Endothelial cell of umbilical vein (primary cell): ENCODE measurements at regions not wholly inside any gene's neighbourhood (a gene's known extent, or its start where the extent isn't known, plus 50 kb on each side); places are given as distances from the start of the nearest gene placed in this dataset.

Source experiments
- BruUV-seq: library from RNA; stranded (reverse); fragments of 400-500 nt; replicated peaks from 2 replicates; lab custom pipeline; 2021; lab: Mats Ljungman, UMichigan
- CTCF ChIA-PET: fragments of 300-600, 350-600 bp; sonication (Branson Sonifier 250); formaldehyde crosslinking; loops from one replicate; lab custom pipeline; 2021; ENCODE audit warnings: antibody characterized with exemption, inconsistent platforms; lab: Charles Lee
- POLR2A ChIA-PET: fragments of 300-600, 350-600 bp; sonication (Branson Sonifier 250); formaldehyde crosslinking; loops from one replicate; lab custom pipeline; 2021; ENCODE audit warnings: antibody characterized with exemption, inconsistent platforms; lab: Charles Lee
- DNase-seq: peaks from one replicate; pipeline ENCODE4 v3.0.0-alpha.2; 2011; ENCODE audit warnings: low read depth, low spot score
- FAIRE-seq: peaks from 2 replicates; lab custom pipeline; 2011; peaks lifted over from hg19 to GRCh38; lab: Jason Lieb, UNC
- H2AFZ ChIP-seq: 2 replicates; pipeline ENCODE4 v1.6.0; 2012; ENCODE audit warnings: low read depth, low read length, control low read depth, inconsistent platforms
- H3K27ac ChIP-seq: 2 replicates; pipeline ENCODE4 v1.5.1; 2011; ENCODE audit warnings: low read depth, mild to moderate bottlenecking, control low read depth, low read length, moderate library complexity; ENCODE audit not compliant: insufficient read depth
- H3K27me3 ChIP-seq, 2 experiments: 2 replicates each; pipeline versions ENCODE4 v1.6.0 to v1.6.1; 2011; ENCODE audit warnings: low read length in 2 of 2, mixed read lengths in 1 of 2; ENCODE audit not compliant: control insufficient read depth in 2 of 2, insufficient read depth in 2 of 2
- H3K36me3 ChIP-seq, 2 experiments: 2 replicates in 1 of 2; 3 replicates in 1 of 2; pipeline ENCODE4 v1.5.1; 2011; ENCODE audit warnings: low read length in 2 of 2, mild to moderate bottlenecking in 1 of 2, moderate library complexity in 1 of 2; ENCODE audit not compliant: control insufficient read depth in 2 of 2, insufficient read depth in 2 of 2; ENCODE audit errors: extremely low read depth in 1 of 2
- H3K4me1 ChIP-seq: 3 replicates; pipeline ENCODE4 v1.5.1; 2011; ENCODE audit warnings: mild to moderate bottlenecking, low read length; ENCODE audit not compliant: control insufficient read depth, insufficient read depth; ENCODE audit errors: extremely low read depth
- H3K4me2 ChIP-seq: 2 replicates; pipeline ENCODE4 v1.6.1; 2011; ENCODE audit warnings: low read length, control low read depth, mixed read lengths; ENCODE audit not compliant: insufficient read depth
- H3K4me3 ChIP-seq, 3 experiments: fragments of 200-600 bp in 1 of 3; sonication (generic), shearing (Covaris generic) in 1 of 3; replicated peaks in 1 of 3; 2 replicates each; pipeline ENCODE4 v1.5.1; 2011 to 2016; ENCODE audit warnings: control low read depth in 3 of 3, low read length in 3 of 3, mild to moderate bottlenecking in 2 of 3, inconsistent platforms in 1 of 3, low read depth in 1 of 3, moderate library complexity in 1 of 3; ENCODE audit not compliant: insufficient read depth in 1 of 3
- H3K79me2 ChIP-seq: 2 replicates; pipeline ENCODE4 v1.6.0; 2012; ENCODE audit warnings: low read length, inconsistent platforms; ENCODE audit not compliant: control insufficient read depth, insufficient read depth
- H3K9ac ChIP-seq: replicated peaks from 2 replicates; pipeline ENCODE3; 2011; ENCODE audit warnings: low read length, control low read depth; ENCODE audit not compliant: insufficient read depth; ENCODE audit errors: extremely low read depth
- H3K9me1 ChIP-seq: replicated peaks from 3 replicates; pipeline ENCODE4 v1.6.0; 2011; ENCODE audit warnings: mild to moderate bottlenecking, low read length; ENCODE audit not compliant: control insufficient read depth, insufficient read depth; ENCODE audit errors: extremely low read depth
- H3K9me3 ChIP-seq: replicated peaks from 2 replicates; pipeline ENCODE4 v1.5.1; 2012; ENCODE audit warnings: low read length, inconsistent platforms; ENCODE audit not compliant: control insufficient read depth, insufficient read depth
- H4K20me1 ChIP-seq: replicated peaks from 2 replicates; pipeline ENCODE3; 2011; ENCODE audit warnings: mild to moderate bottlenecking, low read length; ENCODE audit not compliant: control insufficient read depth, insufficient read depth; ENCODE audit errors: extremely low read depth
- CTCF ChIP-seq, 2 donors: IDR thresholded peaks; 1 replicate in 1 of 2; 2 replicates in 1 of 2; pipeline ENCODE4 v1.5.1; 2011; ENCODE audit warnings: low read length in 2 of 2, mild to moderate bottlenecking in 2 of 2, moderate library complexity in 2 of 2, control low read depth in 1 of 2, inconsistent platforms in 1 of 2, low read depth in 1 of 2; ENCODE audit not compliant: insufficient read depth in 1 of 2; ENCODE audit errors: extremely low read depth in 1 of 2
- EZH2 ChIP-seq: IDR thresholded peaks from 2 replicates; pipeline ENCODE4 v1.6.1; 2012; ENCODE audit warnings: borderline replicate concordance, low read depth, mild to moderate bottlenecking, moderate library complexity, low read length, inconsistent platforms; ENCODE audit not compliant: severe bottlenecking
- FOS ChIP-seq: IDR thresholded peaks from 2 replicates; pipeline ENCODE4 v1.6.1; 2011; ENCODE audit warnings: mild to moderate bottlenecking, low read length, moderate library complexity, borderline replicate concordance; ENCODE audit not compliant: insufficient read depth
- GATA2 ChIP-seq: IDR thresholded peaks from 2 replicates; pipeline ENCODE4 v1.7.0; 2011; ENCODE audit warnings: low read depth, mild to moderate bottlenecking, moderate library complexity, mixed read lengths, low read length; ENCODE audit not compliant: insufficient read length, insufficient read depth
- JUN ChIP-seq: IDR thresholded peaks from 2 replicates; pipeline ENCODE4 v1.6.1; 2011; ENCODE audit warnings: borderline replicate concordance, low read depth; ENCODE audit not compliant: insufficient read length, insufficient read depth
- MAX ChIP-seq: IDR thresholded peaks from 2 replicates; pipeline ENCODE4 v1.6.1; 2011; ENCODE audit not compliant: insufficient read depth, insufficient read length
- MYC ChIP-seq: IDR thresholded peaks from one replicate; pipeline ENCODE4 v1.6.1; 2011; ENCODE audit warnings: mild to moderate bottlenecking, low read depth, low read length
- POLR2A ChIP-seq: IDR thresholded peaks from 2 replicates; pipeline ENCODE4 v1.6.1; 2012; ENCODE audit warnings: low read depth, mild to moderate bottlenecking, control low read depth, low read length
- POLR2AphosphoS5 ChIP-seq: IDR thresholded peaks from 2 replicates; pipeline ENCODE4 v1.6.1; 2012; ENCODE audit warnings: low read depth, mild to moderate bottlenecking, control low read depth, low read length, moderate library complexity; ENCODE audit not compliant: insufficient read depth
- dilution Hi-C: fragments of 300-500 bp; cut with MboI; formaldehyde crosslinking; loops from one replicate; pipeline ENCODE4 v1.15.0; 2019; ENCODE audit warnings: low sequenced_read_pairs; ENCODE audit not compliant: extremely low pct_ligation_motif_present
- intact Hi-C: fragments of 100-400 bp; cut with micrococcal nuclease; formaldehyde crosslinking; loops from one replicate; pipeline ENCODE4 v1.10.0; 2022

- Histone ChIP-seq H3K4me2 (no peak overlapping the region), H3K36me3 (no peaks in the 10 kb centered on the region), H3K27ac (no peak overlapping the region), H3K9me1 (no peaks in the 10 kb centered on the region), H4K20me1 (no peaks in the 10 kb centered on the region), H3K79me2 (no peaks in the 10 kb centered on the region), H3K4me1 (no peaks in the 10 kb centered on the region), H3K9me3 (no peaks in the 10 kb centered on the region), H3K9ac (no peak overlapping the region), H3K4me3 (no peak overlapping the region), H3K27me3 (no peaks in the 10 kb centered on the region), H2AFZ (no peak overlapping the region)
- dilution Hi-C loops (no loop called here), intact Hi-C loops (no loop called here)
- DNase-seq (no peak), FAIRE-seq (no peak)
- no TSS peak for BruUV-seq
- TF ChIP-seq FOS (no peak), MYC (no peak), CTCF (IDR thresholded peaks at IDR 0.05; ENCODE audit: extremely low read depth in 1 of 2, insufficient read depth in 1 of 2, low read depth in 1 of 2, low read length in 2 of 2) (no peak), JUN (no peak), EZH2 (no peak), GATA2 (no peak), MAX (no peak), POLR2A (no peak), POLR2AphosphoS5 (no peak)
- ChIA-PET POLR2A (no interaction called here), CTCF (no interaction called here)
Observed at GRCh38 chr1:181948372-181948771, 113.1 kb downstream of the ZNF648 start.
